Femur (tissue), 1 donor: ENCODE measurements at regions not wholly inside any gene's neighbourhood (a gene's known extent, or its start where the extent isn't known, plus 50 kb on each side); places are given as distances from the start of the nearest gene placed in this dataset.
A peak's percentile ranks its signal among the peaks of the same experiment; 100 is the strongest.
"Not testable (repeated sequence)": the region's sequence is repeated elsewhere in the genome, so short reads cannot be mapped to it uniquely, and the experiment has no call there.

Experiments used
- DNase-seq: peaks from one replicate; pipeline ENCODE4 v3.0.0-alpha.2; 2017

DNA sequence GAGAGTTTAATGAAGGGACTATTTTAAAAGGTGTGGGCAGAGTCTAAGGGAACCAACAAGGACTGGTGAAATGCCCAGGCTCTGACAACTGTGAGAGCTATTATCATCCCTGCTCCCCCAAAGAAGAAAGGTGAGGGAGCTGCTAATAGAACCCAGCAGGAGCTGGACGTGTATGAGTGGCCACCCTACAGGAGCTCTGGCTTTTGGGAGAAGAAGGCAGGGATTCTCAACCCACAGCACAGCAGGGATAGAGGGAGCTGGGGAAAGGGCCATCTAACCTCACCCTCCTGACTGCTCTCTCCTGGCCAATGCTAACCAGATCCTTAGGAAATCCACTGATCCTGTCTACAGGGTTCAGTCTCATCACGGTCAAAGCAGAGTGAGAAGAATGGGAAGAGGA lies 57.1 kb downstream of the GRIN2B start:
- no peak for DNase-seq

DNA sequence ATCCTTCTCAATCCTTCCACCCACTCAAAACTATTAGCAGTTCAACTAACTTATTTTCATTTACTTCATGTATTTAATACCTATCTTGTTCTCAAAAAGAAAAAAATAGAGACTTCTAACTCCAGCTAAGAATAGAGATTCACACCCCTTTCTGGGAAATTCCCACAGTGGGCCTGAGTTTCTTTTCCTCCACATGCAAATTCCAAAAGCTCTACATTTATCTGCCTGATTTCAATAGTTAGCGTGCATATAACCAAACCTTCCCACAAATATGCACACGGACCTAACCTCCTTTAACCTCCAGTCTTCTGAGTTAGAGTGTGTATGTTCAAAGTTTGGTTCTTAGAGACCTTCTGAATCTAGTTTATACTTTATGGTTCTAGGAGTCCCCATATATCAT lies 62.5 kb downstream of the GRIN2B start:
- no peak for DNase-seq

DNA sequence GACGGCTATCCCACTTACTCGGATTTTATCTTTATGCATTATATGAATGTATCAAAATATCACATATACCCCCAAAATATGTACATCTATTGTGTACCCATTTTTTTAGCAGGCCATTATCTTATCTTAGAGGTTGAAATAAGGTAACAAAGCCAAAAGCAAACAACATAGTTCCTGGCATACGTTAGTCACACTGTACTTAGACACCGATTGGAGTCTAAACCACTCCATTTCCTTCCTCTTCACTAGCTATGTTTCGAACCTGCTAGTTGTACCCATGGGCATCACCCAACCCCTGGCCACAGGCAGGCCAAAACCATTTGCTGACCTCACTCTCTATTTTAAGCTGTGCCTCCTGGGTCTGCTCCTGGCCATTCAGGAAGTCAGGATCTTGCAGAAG lies 66.3 kb downstream of the GRIN2B start:
- no peak for DNase-seq

DNA sequence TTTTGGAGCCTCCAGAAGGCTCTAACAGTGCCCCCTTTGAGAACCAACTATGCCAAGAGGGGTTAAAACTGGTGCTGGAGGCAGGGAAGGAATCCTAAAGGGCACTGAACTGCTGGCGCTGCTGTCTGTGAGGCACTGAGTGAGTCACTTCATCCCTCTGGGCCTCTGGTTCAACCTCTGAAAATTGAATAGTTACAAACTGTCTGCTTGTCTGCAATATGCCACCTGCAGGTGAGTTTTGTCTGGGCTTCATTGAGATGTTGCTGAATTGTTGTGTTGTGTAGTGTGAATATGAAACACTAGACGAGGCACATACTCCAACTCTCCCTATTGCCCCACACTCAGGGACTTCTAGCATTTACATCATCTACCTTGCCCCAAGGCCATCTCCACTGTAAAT lies 68.0 kb downstream of the GRIN2B start:
- DNase-seq: no peak

DNA sequence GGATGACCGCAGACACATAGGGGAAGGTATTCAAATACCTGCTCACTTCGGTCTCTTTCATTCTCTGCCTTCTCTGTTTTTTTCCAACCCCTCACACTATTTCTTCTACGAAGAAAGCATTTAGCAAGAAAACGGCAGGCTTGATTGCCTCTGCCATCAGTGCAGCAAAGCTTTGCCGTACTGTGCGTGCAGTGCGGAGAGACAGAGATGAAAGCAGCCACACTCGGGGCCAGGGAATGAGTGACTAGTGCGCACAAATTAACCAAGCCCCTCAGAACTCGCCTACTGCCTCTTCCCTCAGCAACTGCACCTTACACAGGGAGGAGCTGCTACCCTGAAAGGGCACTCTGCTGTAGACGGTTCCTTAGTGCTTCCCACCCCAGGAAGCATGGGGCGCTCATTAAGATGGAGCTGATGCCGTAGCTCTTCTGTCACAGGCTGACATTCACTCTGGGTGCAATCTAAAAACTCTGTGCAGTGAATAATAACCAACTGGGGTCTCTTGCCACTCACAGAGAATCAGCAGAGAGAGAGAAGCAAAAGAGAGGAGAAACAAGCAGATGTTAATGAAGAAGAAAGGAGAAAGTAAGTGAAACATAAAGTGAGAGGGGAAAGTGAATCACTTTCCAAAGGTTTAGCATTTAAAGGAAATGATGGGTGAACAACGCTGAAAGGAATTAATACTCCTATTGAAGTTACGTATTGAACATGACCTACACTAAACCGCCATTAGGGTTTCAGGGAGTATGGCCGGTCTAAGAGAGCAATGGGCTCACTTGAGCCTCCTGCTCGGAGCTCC lies 69.4 kb downstream of the GRIN2B start:
- DNase-seq: no peak

DNA sequence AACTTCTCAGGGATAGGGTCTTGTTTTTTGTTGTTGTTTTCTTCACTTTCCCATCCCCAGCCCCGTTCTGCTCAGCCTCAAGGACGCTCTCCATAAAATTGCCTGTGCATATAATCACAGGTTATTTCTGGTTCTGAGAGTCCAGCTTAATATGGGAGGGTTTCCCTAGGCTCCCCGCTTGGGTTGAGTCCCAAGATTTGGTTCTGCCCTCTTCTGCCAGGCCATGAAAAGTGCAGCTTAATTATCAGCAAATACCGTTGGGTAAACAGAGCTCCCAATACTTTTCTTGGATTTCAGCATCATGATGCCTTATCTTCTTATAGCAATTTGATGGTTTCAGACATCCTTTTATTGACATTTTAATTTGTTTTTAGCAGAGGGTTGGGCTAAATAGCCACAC lies 75.6 kb downstream of the GRIN2B start:
- DNase-seq: no peak

DNA sequence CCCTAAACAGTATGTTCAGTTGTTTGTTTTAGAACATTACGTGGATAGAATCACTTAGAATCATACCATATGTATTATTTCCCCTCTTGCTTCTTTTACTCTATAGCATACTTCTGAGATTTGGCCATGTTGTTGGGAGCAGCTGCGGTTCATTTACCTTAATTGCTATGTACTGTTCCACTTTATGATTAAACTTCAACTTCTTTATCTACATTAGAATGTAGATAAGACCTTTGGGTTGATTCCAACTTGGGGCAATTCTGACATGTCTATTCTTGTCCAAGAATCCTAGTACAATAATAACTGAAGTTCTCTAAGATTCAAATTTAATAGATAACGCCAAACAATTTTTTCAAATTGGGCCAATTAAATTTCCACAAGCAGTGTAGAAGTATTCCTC lies 80.7 kb downstream of the GRIN2B start:
- DNase-seq: no peak

DNA sequence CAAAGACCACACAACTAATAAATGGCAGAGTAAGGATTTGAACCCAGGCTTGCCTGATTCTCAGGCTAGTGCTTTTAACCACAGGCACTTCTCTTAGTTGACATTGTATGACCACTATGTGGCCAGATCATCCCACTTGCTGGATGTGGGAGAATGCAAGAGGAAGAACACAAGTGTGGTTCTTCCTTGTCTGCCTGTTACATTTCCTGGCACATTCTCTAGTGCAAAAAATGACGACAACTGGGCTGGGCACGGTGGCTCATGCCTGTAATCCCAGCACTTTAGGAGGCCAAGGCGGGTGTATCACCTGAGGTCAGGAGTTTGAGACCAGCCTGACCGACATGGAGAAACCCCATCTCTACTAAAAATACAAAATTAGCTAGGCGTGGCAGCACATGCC lies 83.0 kb downstream of the GRIN2B start:
- not testable (repeated sequence) for DNase-seq

DNA sequence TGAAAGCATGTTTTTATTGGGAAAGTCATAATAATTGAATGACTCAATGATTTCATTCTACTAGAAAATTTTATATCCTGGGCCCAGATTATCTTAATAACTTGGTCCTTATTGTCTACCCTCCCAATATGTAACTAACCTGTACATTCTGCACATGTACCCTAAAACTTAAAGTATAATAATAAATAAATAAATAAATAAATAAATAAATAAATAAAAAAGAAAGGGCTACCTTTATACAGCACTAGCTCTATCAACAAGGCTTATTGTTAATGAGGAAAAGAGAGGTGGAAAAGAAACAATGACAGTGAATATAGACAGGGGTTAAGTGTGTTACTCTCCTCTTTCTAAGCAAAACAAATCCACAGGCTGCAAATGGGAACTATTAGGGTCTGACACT lies 83.6 kb downstream of the GRIN2B start:
- DNase-seq: no peak

DNA sequence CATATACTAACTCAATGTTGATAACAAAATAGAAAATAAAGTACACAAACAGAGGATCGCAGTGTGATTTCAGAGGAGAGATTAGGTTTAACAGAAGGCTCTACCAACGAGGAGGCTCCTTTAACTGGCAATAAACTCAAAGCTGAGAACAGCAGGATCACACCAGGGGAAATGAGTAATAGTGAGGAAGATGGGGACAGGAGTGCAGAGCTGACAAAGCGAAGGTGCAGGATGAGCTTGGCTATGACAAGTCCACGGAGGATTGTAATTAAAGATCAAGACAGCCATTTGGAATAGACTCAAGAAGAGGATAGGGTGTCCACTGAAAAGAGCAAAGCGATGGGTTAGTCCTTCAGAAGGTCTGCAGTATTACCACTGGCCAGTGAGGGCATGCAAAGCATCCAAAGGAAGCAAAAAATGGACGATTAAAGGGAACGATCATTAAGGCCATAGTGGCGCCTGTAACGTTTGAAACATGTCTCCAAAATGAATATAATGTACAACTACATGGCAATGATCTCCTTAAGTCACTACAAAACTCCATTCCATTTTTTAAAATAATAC lies 85.3 kb downstream of the GRIN2B start:
- no peak for DNase-seq

DNA sequence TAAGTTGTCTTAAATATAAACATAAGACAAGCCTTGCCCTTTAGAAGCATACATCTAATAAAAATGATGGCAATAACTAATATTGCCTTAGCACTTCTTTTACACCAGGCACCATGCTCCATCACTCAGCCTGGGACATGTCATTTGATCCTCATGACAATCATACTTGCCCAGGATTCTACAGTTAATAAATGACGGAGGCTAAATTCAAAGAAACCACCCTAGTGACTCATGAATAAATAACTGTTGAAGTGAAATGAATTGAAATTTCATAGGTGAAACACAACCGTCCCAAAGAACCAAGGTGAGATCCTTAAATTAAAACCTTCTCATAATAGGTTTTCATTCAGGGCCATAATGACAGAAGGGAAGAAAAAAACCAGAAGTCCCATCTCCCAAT lies 89.5 kb downstream of the GRIN2B start:
- no peak for DNase-seq

DNA sequence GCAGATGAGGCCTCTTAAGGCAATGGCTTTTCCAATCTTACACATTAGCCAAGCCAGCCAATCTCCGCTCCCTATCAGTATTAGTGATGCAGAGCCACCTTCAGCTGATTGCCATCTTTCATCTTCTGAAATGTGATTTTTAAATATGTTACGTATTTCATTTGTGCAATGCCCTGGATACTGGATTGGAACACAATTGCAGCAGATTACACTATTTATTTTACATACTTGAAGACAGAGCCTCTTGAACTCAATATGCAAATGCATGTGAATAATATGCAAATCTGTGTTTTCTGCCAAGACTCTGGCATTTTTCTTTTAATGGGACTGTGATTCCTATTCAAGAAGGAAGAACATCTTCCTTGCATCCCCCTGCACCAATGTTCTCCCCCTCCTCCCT lies 90.5 kb downstream of the GRIN2B start:
- no peak for DNase-seq

DNA sequence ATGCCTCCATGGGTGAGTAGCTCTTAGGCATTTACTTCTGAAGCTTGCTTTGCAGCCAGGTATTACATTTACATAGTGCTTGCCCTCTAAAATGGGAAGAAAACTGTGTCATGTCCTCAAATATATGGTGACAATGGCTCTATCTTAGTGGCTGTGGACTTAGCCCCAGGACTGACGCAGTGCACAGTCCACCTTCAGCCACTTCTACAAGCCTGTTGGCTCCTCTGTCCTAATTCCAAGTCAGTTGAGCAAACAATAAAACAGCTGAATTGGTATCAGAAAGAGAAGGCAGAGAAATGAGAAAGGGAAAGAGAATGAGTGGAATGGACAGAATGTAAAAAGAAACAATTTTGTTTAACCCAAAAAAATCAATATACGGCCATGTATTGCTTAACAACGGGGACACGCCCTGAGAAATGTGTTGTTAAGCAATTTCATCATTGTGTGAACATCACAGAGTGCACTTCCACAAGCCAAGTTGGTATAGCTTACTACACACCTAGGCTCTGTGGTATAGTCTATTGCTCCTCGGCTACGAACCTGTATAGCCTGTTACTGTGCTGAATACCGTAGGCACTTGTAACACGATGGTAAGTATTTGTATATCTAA lies 93.5 kb downstream of the GRIN2B start:
- DNase-seq: no peak

DNA sequence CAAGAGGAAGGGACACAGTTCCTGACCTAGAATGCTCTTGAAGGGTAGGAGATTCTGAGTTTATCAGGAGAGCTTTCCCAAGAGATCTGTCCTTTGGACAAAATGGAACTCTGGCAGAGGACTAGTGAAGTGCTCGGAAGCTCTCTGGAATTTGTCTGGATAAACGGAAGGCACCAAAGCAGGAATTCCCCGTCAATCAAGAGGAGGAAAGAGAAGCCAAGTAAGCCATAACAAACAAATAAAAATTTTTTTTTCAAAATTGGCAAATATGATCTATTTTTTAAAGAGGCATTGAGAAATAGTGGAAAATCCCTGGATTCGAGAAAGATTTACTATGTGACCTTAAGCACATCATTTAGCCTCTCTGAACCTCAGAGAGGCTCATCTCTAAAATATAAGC lies 99.2 kb downstream of the GRIN2B start:
- no peak for DNase-seq

DNA sequence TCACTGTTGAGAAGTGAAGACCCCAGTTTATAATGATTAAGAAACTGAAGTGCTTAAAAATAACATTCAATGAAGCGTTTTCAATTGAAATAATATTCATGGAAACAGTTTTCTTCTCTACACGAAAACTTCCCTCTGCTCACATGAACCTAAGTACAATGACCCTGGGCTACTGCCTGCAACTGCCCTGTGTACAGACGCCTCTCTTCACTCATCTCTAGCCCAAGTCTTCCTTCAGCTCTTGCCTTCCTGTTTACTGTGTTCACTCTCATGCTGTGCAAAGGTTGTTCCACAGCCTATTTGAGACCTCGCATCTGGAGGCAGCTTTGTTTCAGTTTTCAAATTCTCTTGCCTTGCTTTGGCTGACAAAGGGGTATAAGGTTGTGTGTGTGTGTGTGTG lies 100.8 kb downstream of the GRIN2B start:
- DNase-seq: no peak

DNA sequence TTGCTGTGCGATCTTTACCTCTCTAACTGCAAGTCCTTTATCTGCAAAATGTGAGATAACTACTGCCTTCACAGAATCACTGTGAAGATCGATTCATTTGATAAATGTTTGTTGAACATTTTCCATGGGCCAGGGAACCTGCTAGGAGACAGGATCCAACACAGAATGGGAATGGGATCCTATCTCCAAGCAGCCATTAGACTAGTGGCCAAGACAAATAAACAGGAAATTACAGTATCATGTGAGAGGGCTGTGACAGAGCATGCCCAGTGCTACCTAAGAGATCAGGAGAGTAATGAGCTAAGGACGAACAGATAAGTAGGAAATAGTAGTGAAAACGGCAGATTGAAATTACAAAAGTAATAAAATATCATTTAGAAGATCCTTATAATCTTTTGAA lies 105.7 kb downstream of the GRIN2B start:
- DNase-seq: no peak

DNA sequence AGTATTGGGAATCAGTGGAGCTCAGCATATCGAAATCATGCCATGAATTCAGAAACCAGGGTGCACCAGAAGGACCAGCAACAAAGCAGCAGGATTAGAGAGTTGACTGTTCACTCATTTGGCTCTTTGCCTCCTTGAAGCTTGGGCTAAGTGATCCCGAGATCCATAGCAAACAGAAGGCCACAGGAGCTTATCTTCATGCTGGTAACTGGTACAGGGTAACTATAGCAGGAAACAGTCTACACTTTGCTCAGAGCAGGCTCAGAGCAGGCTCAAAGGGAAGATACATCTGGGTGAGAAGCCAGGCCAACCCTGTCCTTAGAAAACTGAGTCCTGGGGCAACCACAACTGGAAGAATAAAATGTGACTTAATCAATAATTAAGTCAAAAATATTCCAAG lies 111.1 kb downstream of the GRIN2B start:
- DNase-seq: no peak

DNA sequence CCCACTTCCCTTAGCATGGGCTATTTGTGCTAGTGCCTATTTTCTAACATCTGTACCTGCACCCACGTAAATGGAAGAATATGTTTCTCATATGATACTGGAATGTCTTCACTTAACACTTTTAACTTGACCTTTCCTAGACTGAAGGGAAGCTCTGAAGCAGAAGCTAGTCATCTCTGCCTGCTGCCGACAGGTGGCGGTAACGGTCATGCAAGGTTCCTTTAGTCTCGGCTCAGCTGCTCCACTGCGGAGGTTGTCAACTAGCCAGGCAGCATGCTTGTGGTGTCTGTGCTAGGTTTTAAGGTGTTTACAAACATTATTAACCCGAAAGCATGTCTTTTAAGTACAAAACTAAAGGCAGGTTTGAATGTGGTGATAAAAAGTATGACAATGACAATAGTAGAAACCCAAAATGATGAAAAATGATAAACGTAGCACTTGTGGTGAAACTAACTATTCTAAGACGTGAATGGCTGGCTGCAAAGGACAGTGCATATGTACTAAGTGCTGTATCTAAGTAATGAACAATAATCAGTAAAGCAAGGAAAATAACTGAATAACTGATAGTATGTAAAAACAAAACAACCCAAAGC lies 117.2 kb downstream of the GRIN2B start:
- DNase-seq: peak; percentile 80

DNA sequence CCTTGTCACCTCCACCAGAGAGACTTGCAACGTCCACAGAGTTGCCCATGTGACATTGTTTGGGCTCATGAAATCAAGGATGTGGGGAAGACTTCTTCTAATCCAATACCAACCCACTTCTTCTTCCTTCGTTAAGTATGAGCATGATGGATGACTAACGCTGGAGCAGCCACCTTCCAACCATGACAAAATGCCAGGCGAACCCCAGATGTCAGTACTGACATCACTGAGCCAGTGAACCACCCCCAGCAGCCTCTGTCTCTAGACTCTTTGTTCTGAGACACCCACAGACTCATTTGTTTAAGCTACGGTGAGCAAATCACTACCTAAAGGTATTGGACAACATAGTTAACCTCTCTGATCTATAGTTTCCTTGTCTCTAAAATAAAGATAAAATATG lies 123.7 kb downstream of the GRIN2B start:
- no peak for DNase-seq

DNA sequence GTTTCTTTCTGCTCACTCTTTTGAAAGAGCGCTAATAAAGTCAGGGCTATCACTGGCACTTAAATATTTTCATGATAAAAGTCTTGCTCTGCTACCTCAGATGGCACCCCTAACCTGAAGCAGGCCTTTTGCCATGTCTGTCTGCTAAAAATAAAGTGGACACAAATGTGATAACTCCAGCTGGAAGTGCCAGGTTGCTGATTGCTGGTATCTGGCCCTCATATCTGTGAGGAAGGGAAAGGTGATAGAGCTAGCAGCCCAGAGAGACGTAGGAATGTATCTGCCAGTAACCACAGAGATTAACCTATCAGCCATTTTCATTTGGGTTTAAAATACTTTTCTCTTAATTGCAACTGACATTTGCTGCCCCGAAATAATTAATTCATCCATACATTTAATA lies 127.9 kb downstream of the GRIN2B start:
- no peak for DNase-seq

DNA sequence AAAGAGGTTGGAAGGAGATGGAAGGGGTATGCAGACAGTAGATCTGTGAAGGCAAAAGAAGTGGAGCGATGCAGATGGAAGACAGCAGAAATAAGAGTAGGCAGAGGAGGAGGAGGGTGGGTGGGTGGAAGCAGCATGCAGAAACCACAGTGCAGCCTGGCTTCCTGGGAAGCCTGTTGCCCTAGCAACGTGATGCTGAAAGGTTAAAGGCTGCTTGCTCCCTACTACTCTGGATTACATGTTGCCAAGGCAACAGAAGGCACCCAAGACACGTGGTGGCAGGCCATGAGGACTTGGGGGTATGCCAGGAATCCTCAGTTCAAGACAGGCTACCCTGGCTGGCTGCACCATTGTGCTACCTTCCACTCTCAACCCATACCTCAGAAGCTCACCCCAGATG lies 129.6 kb downstream of the GRIN2B start:
- no peak for DNase-seq

DNA sequence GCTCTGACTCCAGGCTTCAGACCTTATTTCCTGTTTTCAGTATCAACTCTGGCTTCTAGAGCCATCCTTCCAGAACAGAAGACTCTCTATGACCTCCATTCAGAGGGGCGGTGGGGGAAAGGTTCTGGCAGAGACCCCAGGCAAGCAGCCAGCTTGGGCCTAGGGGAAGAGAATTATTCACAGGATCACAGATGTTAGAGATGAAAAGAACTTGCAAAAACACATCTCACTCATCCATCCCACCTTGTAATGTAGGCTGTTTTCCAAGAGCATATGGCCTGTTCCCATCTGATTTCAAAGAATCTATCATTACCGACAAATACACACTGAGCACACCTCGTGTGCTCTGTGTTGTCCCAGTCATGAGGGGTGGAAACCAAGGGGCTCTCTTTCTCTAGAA lies 131.9 kb downstream of the GRIN2B start:
- no peak for DNase-seq

DNA sequence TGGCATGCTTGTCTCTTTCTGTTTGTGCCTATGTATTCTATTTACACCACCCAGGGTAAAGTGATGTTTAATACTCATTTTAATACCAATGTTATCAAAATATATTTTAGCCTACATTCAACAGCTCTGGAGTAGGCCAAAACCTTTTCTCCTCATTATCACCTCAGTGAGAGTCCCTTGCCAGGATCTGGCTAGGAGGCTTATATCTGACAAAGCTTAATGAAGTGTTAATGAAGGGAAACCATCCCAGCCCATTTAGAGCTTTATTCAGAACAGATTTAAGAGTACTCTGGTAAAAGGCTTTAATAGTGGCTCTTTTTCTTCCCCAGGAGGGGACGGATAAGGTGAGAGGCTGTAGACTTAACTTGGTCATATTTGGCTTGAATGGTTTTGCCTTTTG lies 137.6 kb downstream of the GRIN2B start:
- no peak for DNase-seq

DNA sequence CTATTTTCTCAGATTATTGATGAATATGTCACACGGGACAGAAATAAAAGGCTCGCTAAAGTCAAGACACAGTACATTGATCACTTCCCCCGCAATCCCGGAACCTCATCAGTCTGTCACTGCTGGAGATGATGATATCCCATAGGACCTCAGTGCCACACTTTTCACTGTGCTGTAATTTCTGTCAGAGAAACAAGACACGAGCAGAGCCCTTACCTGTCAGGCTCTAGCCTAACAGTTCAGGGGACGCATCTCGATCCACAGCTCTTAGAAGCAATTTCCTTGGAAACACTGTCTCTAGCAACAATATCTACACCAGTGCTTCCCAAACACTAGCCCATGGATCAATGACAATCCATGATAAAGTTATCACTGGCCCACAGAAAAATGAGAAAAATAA lies 140.0 kb downstream of the GRIN2B start:
- DNase-seq: no peak
